ENCODE measurements at regions not wholly inside any gene's neighbourhood (a gene's known extent, or its start where the extent isn't known, plus 50 kb on each side); places are given as distances from the start of the nearest gene placed in this dataset.

DNA sequence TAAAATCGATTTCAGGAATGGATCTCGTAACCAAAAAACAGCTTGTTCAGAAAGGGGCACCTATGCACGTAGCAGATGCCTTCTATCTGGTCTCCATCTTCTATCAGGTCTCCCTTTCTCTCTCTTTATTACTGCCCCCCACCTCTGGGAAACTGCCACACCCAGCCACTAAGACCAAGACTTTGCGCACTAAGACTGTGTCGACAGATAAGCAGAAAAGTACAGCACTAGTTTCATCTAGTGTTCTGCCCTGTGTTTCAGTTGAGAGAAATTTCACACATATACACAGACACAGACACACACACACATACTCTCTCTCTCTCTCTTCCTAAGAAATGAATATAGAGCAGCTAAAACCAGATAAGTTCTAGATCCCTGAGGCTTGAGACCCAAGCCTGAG lies 210.1 kb upstream of the MAP3K1 start:
- Histone ChIP-seq H3K36me3 (ENCODE audit: low read depth) (no peaks in the 10 kb centered on the region), H3K27me3 (ENCODE audit: insufficient read depth, low read depth) (no peaks in the 10 kb centered on the region), H3K9me2 (ENCODE audit: insufficient read depth) (no peaks in the 10 kb centered on the region), H3K4me1 (replicated peaks; ENCODE audit: insufficient read depth) (peaks cover 15% of the 10 kb centered on the region; the same call in 1 of the 2 replicates), H4K20me1 (ENCODE audit: insufficient read depth) (no peaks in the 10 kb centered on the region), H3K79me2 (ENCODE audit: low read depth) (no peaks in the 10 kb centered on the region), H3K4me2 (no peak overlapping the region), H3F3A (ENCODE audit: insufficient read depth, low read depth) (no peaks in the 10 kb centered on the region), H3K9me3 (ENCODE audit: insufficient read depth, low read depth) (no peaks in the 10 kb centered on the region), H2AFZ (no peak overlapping the region), H3K4me3 (no peak overlapping the region), H3K27ac (no peak overlapping the region)
- TF ChIP-seq CTCF (conservative IDR thresholded peaks at IDR 0.05) (no peak), EZH2 (IDR thresholded peaks at IDR 0.05; ENCODE audit: low read depth) (no peak)
- intact Hi-C loops (cut with micrococcal nuclease; ENCODE audit: unreplicated experiment) = no loop called here
- POLR2A ChIA-PET (ENCODE audit: unreplicated experiment) = no interaction called here
- CTCF ChIA-PET = no interaction called here
- no TSS peak for BruUV-seq (replicated peaks)
- no peak for DNase-seq

GRCh38 chr5:56601641-56602071 lies 213.7 kb upstream of the MAP3K1 start:
- no TSS peak for BruUV-seq (replicated peaks)
- H2AFZ ChIP-seq = no peak overlapping the region
- H4K20me1 ChIP-seq (ENCODE audit: insufficient read depth) = no peaks in the 10 kb centered on the region
- H3K4me2 ChIP-seq = no peak overlapping the region
- no peaks in the 10 kb centered on the region for H3K36me3 ChIP-seq (ENCODE audit: low read depth)
- no peaks in the 10 kb centered on the region for H3K9me3 ChIP-seq (ENCODE audit: insufficient read depth, low read depth)
- no peaks in the 10 kb centered on the region for H3F3A ChIP-seq (ENCODE audit: insufficient read depth, low read depth)
- no peaks in the 10 kb centered on the region for H3K27me3 ChIP-seq (ENCODE audit: insufficient read depth, low read depth)
- no peak for DNase-seq
- no peaks in the 10 kb centered on the region for H3K79me2 ChIP-seq (ENCODE audit: low read depth)
- ChIA-PET CTCF (no interaction called here), POLR2A (ENCODE audit: unreplicated experiment) (no interaction called here)
- intact Hi-C loops (cut with micrococcal nuclease; ENCODE audit: unreplicated experiment) = no loop called here
- no peaks in the 10 kb centered on the region for H3K4me1 ChIP-seq (replicated peaks; ENCODE audit: insufficient read depth)
- TF ChIP-seq CTCF (conservative IDR thresholded peaks at IDR 0.05) = no peak
- no peak for TF ChIP-seq EZH2 (IDR thresholded peaks at IDR 0.05; ENCODE audit: low read depth)
- H3K27ac ChIP-seq = no peak overlapping the region
- H3K4me3 ChIP-seq = no peak overlapping the region
- H3K9me2 ChIP-seq (ENCODE audit: insufficient read depth) = no peaks in the 10 kb centered on the region

DNA sequence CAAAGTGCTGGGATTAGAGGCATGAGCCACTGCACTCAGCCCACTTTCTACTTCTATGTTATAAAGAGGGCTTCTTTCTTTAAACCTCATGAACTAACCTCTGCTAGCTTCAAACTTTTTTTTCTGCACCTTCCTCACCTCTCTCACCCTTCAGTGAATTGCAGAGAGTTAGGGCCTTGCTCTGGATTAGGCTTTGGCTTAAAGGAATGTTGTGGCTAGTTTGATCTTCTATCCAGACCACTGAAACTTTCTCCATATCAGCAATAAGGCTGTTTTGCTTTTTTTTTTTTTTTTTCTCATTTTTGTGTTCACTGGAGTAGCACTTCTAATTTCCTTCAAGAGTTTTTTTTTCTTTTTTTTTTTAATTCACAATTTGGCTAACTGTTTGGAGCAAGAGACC lies 216.4 kb upstream of the MAP3K1 start:
- Histone ChIP-seq H4K20me1 (ENCODE audit: insufficient read depth) (no peaks in the 10 kb centered on the region), H3F3A (ENCODE audit: insufficient read depth, low read depth) (no peaks in the 10 kb centered on the region), H3K4me1 (replicated peaks; ENCODE audit: insufficient read depth) (no peaks in the 10 kb centered on the region), H3K79me2 (ENCODE audit: low read depth) (no peaks in the 10 kb centered on the region), H3K4me3 (no peak overlapping the region), H3K27ac (no peak overlapping the region), H3K27me3 (ENCODE audit: insufficient read depth, low read depth) (no peaks in the 10 kb centered on the region), H2AFZ (no peak overlapping the region), H3K36me3 (ENCODE audit: low read depth) (no peaks in the 10 kb centered on the region), H3K9me3 (ENCODE audit: insufficient read depth, low read depth) (no peaks in the 10 kb centered on the region), H3K4me2 (no peak overlapping the region), H3K9me2 (ENCODE audit: insufficient read depth) (no peaks in the 10 kb centered on the region)
- CTCF ChIA-PET = interaction anchor here (0.7 kb wide), 1 partner anchor 9 kb away, joined by 7 read pairs; no protein-coding TSS in a partner anchor
- POLR2A ChIA-PET (ENCODE audit: unreplicated experiment) = no interaction called here
- BruUV-seq (replicated peaks) = no TSS peak
- intact Hi-C loops (cut with micrococcal nuclease; ENCODE audit: unreplicated experiment) = no loop called here
- DNase-seq = no peak
- TF ChIP-seq CTCF (conservative IDR thresholded peaks at IDR 0.05) = no peak

Measured in PC-9 (cell line).